Left lobe of liver (tissue), 2 donors: ENCODE measurements at regions not wholly inside any gene's neighbourhood (a gene's known extent, or its start where the extent isn't known, plus 50 kb on each side); places are given as distances from the start of the nearest gene placed in this dataset.
A peak's percentile ranks its signal among the peaks of the same experiment; 100 is the strongest.

Experiments used
- ATAC-seq: fragments of 200-7000 bp; cut with Tn5 transposase; one replicate; pipeline ENCODE4 v1.9.1; 2020; ENCODE audit warnings: mild to moderate bottlenecking, moderate library complexity
- DNase-seq: peaks from one replicate; pipeline ENCODE4 v3.0.0-alpha.2; 2020; ENCODE audit warnings: low spot score
- donor health status: DM: no; HTN: no; CAD: no; lungs with moderate emphysema.
- donor health status: DM: no; HTN: yes; CAD: no.

GRCh38 chr12:67425394-67425793 is 156.2 kb downstream of the CAND1 start:
- no peak for DNase-seq
- no peak for ATAC-seq

GRCh38 chr12:67426067-67426466 is 156.9 kb downstream of the CAND1 start:
- no peak for ATAC-seq

GRCh38 chr12:67427336-67427735 is 158.2 kb downstream of the CAND1 start:
- DNase-seq (no peak), ATAC-seq (no peak)

More at GRCh38 chr12:67426067-67426466, 156.9 kb downstream of the CAND1 start:
- DNase-seq, result no peak

GRCh38 chr12:67428431-67428830 is 159.3 kb downstream of the CAND1 start:
- DNase-seq, result no peak
- no peak for ATAC-seq

GRCh38 chr12:67430708-67431335 is 161.7 kb downstream of the CAND1 start:
- DNase-seq (peak; percentile 82), ATAC-seq (peak; percentile 88)

- DNase-seq, result no peak
- peak; percentile 14 for ATAC-seq
Measured at GRCh38 chr12:67431411-67432020, 162.4 kb downstream of the CAND1 start.

- no peak for ATAC-seq
- DNase-seq, result no peak
Measured at GRCh38 chr12:67433385-67434175, 164.4 kb downstream of the CAND1 start.

GRCh38 chr12:67434671-67435370 is 165.7 kb downstream of the CAND1 start:
- no peak for DNase-seq
- no peak for ATAC-seq

- no peak for DNase-seq
- no peak for ATAC-seq
Measured at GRCh38 chr12:67436230-67436629, 167.1 kb downstream of the CAND1 start.

- ATAC-seq (no peak), DNase-seq (no peak)
Measured at GRCh38 chr12:67437011-67437410, 167.9 kb downstream of the CAND1 start.

GRCh38 chr12:67439611-67440010 is 170.5 kb downstream of the CAND1 start:
- no peak for DNase-seq

GRCh38 chr12:67441736-67442346 is 172.7 kb downstream of the CAND1 start:
- ATAC-seq (peak; percentile 98), DNase-seq (peak; percentile 91)

More at GRCh38 chr12:67439611-67440010, 170.5 kb downstream of the CAND1 start:
- ATAC-seq, result no peak

GRCh38 chr12:67442347-67442841 is 173.2 kb downstream of the CAND1 start:
- ATAC-seq, result peak; percentile 73
- DNase-seq, result peak; percentile 70

GRCh38 chr12:67442896-67443295 is 173.7 kb downstream of the CAND1 start:
- DNase-seq (no peak), ATAC-seq (no peak)

GRCh38 chr12:67444542-67444941 is 175.4 kb downstream of the CAND1 start:
- ATAC-seq (no peak), DNase-seq (no peak)

GRCh38 chr12:67446716-67447115 is 177.6 kb downstream of the CAND1 start:
- DNase-seq (no peak), ATAC-seq (no peak)

- no peak for DNase-seq
Measured at GRCh38 chr12:67447180-67447579, 178.0 kb downstream of the CAND1 start.

GRCh38 chr12:67449591-67450052 is 180.5 kb downstream of the CAND1 start:
- no peak for DNase-seq

More at GRCh38 chr12:67447180-67447579, 178.0 kb downstream of the CAND1 start:
- ATAC-seq, result no peak

GRCh38 chr12:67450441-67450840 is 181.3 kb downstream of the CAND1 start:
- DNase-seq, result no peak
- ATAC-seq, result no peak

More at GRCh38 chr12:67449591-67450052, 180.5 kb downstream of the CAND1 start:
- no peak for ATAC-seq

- no peak for ATAC-seq
- no peak for DNase-seq
Measured at GRCh38 chr12:67451206-67451605, 182.0 kb downstream of the CAND1 start.
